ENCODE measurements at regions not wholly inside any gene's neighbourhood (a gene's known extent, or its start where the extent isn't known, plus 50 kb on each side); places are given as distances from the start of the nearest gene placed in this dataset.
"Not testable (repeated sequence)": the region's sequence is repeated elsewhere in the genome, so short reads cannot be mapped to it uniquely, and the experiment has no call there.

- Histone ChIP-seq H3K27ac (no peak overlapping the region), H3K4me3 (no peak overlapping the region)
- no peak for TF ChIP-seq CTCF (IDR thresholded peaks at IDR 0.05)
- no peak for DNase-seq (ENCODE audit: low spot score)
Observed at GRCh38 chr4:31193521-31193920, 473.4 kb downstream of the PCDH7 start.

GRCh38 chr4:31194823-31195222 lies 474.7 kb downstream of the PCDH7 start:
- DNase-seq (ENCODE audit: low spot score), result no peak
- Histone ChIP-seq H3K27ac (no peak overlapping the region), H3K4me3 (no peak overlapping the region)
- no peak for TF ChIP-seq CTCF (IDR thresholded peaks at IDR 0.05)

- no peak for DNase-seq (ENCODE audit: low spot score)
- Histone ChIP-seq H3K4me3 (no peak overlapping the region), H3K27ac (no peak overlapping the region)
- TF ChIP-seq CTCF (IDR thresholded peaks at IDR 0.05), result no peak
Observed at GRCh38 chr4:31199644-31200043, 479.5 kb downstream of the PCDH7 start.

GRCh38 chr4:31202054-31202453 lies 481.9 kb downstream of the PCDH7 start:
- not testable (repeated sequence) for DNase-seq (ENCODE audit: low spot score); H3K27ac ChIP-seq; H3K4me3 ChIP-seq

GRCh38 chr4:31204874-31205273 lies 484.7 kb downstream of the PCDH7 start:
- TF ChIP-seq CTCF (IDR thresholded peaks at IDR 0.05), result no peak
- H3K27ac ChIP-seq, result no peak overlapping the region
- H3K4me3 ChIP-seq, result no peak overlapping the region
- DNase-seq (ENCODE audit: low spot score), result no peak

GRCh38 chr4:31220921-31221320 lies 500.8 kb downstream of the PCDH7 start:
- H3K27ac ChIP-seq, result no peak overlapping the region
- DNase-seq (ENCODE audit: low spot score), result no peak
- no peak for TF ChIP-seq CTCF (IDR thresholded peaks at IDR 0.05)
- no peak overlapping the region for H3K4me3 ChIP-seq

- TF ChIP-seq CTCF (IDR thresholded peaks at IDR 0.05), result no peak
- Histone ChIP-seq H3K4me3 (no peak overlapping the region), H3K27ac (no peak overlapping the region)
- no peak for DNase-seq (ENCODE audit: low spot score)
Observed at GRCh38 chr4:31228068-31228467, 507.9 kb downstream of the PCDH7 start.

- H3K27ac ChIP-seq, result no peak overlapping the region
- DNase-seq (ENCODE audit: low spot score), result no peak
- TF ChIP-seq CTCF (IDR thresholded peaks at IDR 0.05), result no peak
- no peak overlapping the region for H3K4me3 ChIP-seq
Observed at GRCh38 chr4:31230594-31230993, 510.4 kb downstream of the PCDH7 start.
